HG02798 (cell line): ENCODE measurements at regions not wholly inside any gene's neighbourhood (a gene's known extent, or its start where the extent isn't known, plus 50 kb on each side); places are given as distances from the start of the nearest gene placed in this dataset.
"Not testable (repeated sequence)": the region's sequence is repeated elsewhere in the genome, so short reads cannot be mapped to it uniquely, and the experiment has no call there.

Experiments used
- ATAC-seq: cut with Tn5 transposase; IDR thresholded peaks from one replicate; pipeline ENCODE4 v1.9.1; 2021; ENCODE audit warnings: mild to moderate bottlenecking; ENCODE audit not compliant: unreplicated experiment, poor library complexity

- no peak for ATAC-seq
Measured at GRCh38 chr13:69649063-69649392, 458.6 kb upstream of the ATXN8OS start.

DNA sequence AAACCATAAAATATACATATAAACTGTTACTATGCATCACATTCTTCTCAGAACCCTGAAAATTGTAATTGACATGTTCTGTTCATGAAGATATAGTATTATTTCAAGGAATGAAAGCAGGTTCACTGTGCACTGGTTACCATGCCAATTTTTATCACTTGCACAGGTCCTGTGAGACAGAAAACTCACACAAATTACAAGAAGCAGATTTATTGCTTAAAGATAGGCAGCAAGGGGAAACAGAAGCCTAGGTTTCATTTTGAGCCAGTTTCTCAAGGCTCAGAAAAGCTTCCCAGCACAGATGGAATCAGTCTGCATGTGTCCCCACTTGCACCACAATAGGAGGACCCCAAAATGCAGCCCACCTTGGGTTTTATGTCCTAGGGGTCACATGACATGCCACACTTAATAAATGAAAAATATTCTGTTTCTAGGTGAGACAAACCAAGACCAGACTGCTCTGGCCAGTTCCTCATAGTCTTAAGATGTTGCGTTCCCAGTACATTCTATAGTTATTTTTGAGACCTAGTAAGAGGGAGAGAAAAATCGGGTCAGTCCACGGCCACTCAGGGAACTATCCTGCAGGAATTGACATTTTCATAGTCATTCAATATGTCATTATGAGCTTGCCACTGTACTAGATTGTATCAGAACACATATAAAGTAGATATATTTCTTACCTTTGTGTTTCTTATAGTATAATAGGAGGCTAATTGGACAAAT is 459.1 kb upstream of the ATXN8OS start:
- no peak for ATAC-seq

DNA sequence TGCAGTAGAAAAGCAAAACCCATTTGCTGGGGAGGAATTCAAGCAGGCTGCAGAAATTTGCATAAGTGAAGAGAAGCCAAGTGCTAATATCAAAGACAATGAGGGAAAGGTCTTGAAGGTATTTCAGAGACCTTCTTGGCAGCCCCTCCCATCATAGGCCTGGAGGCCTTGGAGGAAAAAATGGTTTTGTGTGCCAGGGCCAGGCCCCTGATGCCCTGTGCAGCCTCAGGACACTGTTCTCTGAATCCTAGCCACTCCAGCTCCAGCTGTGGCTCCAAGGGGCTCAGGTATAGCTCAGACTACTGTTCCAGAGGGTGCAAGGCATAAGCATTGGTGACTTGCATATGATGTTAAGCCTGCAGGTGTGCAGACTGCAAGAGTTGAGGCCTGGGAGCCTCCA is 463.2 kb upstream of the ATXN8OS start:
- no peak for ATAC-seq

DNA sequence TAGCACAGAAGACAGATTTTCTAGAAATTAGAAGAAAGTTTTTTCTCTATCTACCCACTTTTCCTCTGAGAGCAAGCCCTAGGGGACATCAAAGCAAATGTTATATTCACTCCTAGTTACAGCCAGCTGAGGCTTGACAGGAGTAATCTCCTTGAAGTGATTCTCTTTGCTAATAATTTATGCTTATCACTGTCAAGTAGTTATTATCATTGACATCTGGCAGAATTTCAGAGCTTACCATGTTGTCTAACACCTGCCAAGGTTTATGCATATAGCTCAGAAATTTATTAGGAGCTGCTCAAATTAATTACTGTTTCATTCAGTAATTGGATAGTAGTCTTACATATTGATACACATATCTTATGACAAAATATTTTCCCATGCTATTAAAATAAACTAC is 465.9 kb upstream of the ATXN8OS start:
- ATAC-seq: no peak

DNA sequence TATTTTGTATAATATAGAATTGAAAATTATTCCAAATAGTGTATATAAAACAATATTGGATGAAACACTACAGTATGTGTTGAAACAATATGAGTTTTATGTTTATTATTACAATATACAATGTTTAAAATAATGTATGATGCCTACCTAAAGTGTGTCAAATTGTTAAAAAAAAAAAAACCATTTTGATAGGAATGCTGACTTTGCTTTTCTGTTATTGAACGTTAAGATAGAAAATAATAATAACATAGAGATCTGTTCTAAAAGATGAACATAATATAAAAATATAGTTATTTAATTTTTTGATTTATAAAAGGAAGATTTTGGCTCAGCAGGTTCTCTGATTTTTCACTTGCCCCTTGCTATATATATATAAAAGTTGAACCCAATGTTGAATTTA is 474.6 kb upstream of the ATXN8OS start:
- no peak for ATAC-seq

DNA sequence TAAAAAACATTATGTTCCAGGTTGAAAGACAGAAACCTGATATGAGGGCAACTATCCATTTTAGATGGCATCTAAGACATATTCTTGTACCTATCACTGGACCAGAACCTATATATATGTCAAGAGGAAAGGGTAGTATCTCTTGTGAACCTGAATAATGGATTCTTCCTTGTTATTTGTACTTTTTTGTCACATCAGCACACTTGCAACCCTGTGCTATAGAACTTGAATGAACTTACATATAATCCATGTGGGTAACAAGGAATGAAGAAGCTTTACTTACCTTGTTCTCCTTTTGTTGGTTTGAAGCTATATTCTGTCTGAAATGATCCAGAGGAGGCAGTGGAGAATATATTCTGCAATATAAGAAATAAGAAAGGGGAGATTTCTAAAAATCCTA is 483.7 kb upstream of the ATXN8OS start:
- ATAC-seq: no peak

GRCh38 chr13:69619651-69620050 is 488.0 kb upstream of the ATXN8OS start:
- ATAC-seq: no peak

DNA sequence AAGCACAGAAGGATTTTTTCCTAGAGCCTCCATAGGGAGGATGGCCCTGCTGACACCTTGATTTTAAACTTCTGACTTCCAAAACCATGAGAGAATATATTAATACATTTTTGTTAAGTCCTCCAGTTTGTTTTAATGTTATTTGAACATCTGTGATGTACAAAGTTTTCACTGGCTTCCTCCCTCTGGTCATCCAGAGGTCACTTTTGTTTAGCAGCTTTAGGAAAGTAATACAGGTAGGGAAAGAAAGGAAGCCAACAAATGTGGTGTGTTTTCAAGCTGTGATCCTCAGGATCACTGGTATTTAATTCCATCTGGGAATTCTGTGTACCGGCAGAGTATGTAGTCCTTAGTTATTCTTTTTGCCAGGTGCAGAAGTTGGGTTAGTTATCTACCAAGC is 488.8 kb upstream of the ATXN8OS start:
- no peak for ATAC-seq

DNA sequence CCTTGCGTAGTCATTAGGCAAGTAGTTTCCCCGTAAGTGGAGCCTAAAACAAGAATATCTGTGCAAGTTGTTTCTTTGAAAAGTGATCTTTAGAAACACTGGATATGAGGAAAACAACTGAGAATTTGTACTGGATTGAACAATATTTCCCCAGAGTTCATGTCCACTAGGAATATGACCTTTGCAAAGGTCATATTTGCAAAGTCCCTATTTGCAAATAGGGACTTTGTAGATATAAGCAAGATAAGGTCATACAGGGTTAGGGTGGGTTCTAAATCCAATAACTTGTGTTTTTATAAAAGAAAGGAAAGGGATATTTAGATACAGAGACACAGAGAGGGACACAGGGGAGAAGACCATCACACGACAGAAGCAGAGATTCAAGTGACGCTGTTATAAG is 489.2 kb upstream of the ATXN8OS start:
- no peak for ATAC-seq

- ATAC-seq: no peak
Measured at GRCh38 chr13:69617587-69617986, 490.0 kb upstream of the ATXN8OS start.

DNA sequence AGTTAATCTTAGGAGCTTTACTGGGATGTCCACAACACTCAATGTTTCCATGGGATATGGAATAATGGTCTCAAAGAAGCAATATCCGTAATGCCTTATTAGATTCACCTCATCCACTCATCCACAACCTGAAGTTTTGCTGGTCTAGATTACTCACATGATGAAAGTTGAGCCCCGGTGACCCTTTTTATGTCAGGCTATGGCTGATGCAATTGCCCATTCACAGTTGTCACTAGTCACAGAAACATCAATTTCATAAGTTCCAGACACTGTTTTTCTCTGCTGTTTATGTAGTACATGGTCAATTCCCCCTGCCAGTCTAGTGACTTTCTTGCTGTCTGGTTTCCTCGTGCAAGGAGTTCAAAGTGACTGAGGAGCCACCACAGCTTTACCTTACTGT is 491.2 kb upstream of the ATXN8OS start:
- ATAC-seq: no peak

DNA sequence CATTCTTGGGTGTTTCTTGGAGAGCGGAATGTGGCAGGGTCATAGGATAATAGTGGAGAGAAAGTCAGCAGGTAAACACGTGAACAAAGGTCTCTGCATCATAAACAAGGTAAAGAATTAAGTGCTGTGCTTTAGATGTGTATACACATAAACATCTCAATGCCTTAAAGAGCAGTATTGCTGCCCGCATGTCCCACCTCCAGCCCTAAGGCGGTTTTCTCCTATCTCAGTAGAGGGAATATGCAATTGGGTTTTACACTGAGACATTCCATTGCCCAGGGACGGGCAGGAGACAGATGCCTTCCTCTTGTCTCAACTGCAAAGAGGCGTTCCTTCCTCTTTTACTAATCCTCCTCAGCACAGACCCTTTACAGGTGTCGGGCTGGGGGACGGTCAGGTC is 492.6 kb upstream of the ATXN8OS start:
- not testable (repeated sequence) for ATAC-seq

GRCh38 chr13:69604698-69605097 is 502.9 kb upstream of the ATXN8OS start:
- no peak for ATAC-seq

GRCh38 chr13:69603144-69603853 is 504.3 kb upstream of the ATXN8OS start:
- no peak for ATAC-seq

DNA sequence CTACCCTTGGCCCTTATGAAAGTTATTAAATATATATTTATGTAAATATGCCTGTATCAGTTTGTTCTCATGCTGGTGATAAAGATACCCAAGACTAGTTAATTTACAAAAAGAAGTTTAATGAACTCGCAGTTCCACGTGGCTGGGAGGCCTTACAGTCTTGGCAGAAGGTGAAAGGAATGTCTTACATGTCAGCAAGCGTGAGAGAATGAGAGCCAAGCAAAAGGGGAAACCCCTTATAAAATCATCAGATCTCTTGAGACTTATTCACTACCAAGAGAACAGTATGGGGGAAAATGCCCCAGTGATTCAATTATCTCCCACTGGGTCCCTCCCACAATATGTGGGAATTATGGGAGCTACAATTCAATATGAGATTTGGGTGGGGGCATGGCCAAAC is 506.0 kb upstream of the ATXN8OS start:
- ATAC-seq: no peak

DNA sequence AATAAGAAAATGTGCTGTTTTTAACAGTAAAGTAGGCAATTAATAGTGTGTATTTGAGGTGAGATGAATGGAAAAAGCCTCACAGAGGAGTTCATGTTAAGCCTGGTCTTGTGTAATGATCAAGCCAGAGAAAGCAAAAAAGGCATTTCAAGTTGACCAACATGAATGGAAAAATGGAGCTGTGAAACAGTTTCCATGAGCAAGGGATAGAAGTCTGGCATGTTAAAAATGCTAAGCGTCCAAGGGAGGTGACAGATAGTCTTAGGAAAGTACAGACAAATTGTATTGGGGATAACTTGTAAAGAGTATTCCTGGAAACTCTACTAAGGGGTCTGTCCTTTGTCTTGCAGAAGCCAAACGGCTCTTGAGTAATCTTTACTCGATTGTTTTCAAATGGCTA is 506.8 kb upstream of the ATXN8OS start:
- no peak for ATAC-seq

- ATAC-seq: no peak
Measured at GRCh38 chr13:69597088-69597487, 510.5 kb upstream of the ATXN8OS start.

- no peak for ATAC-seq
Measured at GRCh38 chr13:69595181-69595580, 512.4 kb upstream of the ATXN8OS start.

DNA sequence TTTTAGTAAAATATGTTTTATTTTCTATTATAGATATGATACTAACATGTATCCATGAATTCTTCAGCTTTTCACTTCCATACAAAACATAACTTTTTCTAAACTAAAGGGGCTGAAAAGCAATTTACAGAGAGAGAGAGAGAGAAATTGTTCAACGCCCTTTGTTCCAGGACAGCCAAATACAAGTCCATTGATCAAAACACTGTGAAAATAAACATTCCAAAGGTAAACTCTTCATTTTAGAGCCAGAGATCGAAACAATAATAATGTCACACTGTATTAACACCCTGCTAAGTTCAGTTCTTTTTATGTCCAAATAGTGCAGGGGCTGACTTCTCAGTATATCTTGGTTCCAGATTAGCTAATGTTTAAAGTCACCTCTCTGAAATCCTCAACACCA is 516.2 kb upstream of the ATXN8OS start:
- ATAC-seq: no peak

DNA sequence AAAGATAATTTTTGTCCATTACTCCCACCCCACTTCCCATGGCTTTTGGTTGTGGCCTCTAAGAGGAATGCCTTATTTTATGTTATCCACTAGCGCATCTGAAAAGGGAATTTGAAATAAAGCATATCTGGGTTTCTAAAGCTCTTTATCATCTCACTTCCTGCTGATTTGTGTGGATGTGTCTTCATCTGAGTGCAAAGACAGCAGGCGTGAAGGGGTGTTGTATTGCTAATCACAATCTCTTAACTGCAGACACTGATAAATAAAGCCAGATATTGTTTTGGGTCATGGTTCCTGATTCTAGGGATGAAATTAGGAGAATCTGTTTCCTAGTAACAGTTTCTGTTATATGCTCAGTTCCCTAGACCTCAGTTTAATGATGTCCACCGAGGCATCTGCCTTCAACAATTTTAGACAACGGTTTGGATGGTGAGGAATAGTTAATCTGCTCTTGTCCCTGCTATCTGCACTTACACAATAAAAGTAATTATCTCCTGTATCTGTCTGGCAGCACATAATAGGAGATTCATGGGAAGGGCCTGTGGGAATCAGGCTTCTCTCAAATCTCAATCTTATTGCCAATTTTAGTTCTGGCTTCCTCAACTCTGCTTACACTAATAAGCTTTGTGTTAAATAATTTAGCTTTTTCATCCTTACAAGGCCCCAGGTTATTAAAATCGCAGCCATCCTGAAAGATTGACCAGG is 517.9 kb upstream of the ATXN8OS start:
- no peak for ATAC-seq

DNA sequence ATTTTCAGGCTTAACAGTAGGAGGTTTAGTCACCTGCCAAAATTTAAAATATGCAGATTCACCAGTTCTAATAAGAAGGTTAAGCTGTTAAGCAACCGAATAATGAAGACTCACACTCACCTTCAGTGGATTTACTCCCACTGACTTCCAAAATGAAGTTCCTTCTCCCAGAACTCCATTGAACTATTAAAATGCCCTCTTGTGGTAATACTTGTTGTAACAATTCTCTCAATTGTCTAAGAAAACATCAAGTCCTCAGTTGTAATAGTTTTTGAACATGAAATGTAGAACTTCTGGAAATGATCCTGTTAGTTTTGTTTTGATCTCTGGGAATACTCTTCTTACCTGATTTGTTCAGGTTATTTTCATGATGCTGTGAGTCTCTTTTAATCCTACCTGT is 522.0 kb upstream of the ATXN8OS start:
- no peak for ATAC-seq

GRCh38 chr13:69580255-69580654 is 527.4 kb upstream of the ATXN8OS start:
- ATAC-seq: no peak
